Endothelial cell (in vitro differentiated cells): ENCODE measurements at regions not wholly inside any gene's neighbourhood (a gene's known extent, or its start where the extent isn't known, plus 50 kb on each side); places are given as distances from the start of the nearest gene placed in this dataset.

Source experiments
- DNase-seq: peaks from one replicate; pipeline ENCODE4 v3.0.0; 2021; ENCODE audit warnings: low spot score
- H3K27ac Mint-ChIP-seq: one replicate; pipeline ENCODE4 v1.8.0; 2021; ENCODE audit warnings: mixed read lengths, inconsistent platforms; ENCODE audit not compliant: unreplicated experiment
- H3K27me3 Mint-ChIP-seq: one replicate; pipeline ENCODE4 v1.8.0; 2021; ENCODE audit warnings: mild to moderate bottlenecking, moderate library complexity, mixed read lengths, inconsistent platforms; ENCODE audit not compliant: unreplicated experiment
- H3K36me3 Mint-ChIP-seq: one replicate; pipeline ENCODE4 v1.8.0; 2021; ENCODE audit warnings: mild to moderate bottlenecking, low read depth, mixed read lengths, inconsistent platforms; ENCODE audit not compliant: unreplicated experiment
- H3K4me1 Mint-ChIP-seq: one replicate; pipeline ENCODE4 v1.8.0; 2021; ENCODE audit warnings: mild to moderate bottlenecking, mixed read lengths, inconsistent platforms; ENCODE audit not compliant: unreplicated experiment
- H3K4me3 Mint-ChIP-seq: one replicate; pipeline ENCODE4 v1.8.0; 2021; ENCODE audit warnings: mild to moderate bottlenecking, mixed read lengths, inconsistent platforms; ENCODE audit not compliant: unreplicated experiment
- H3K9me3 Mint-ChIP-seq: one replicate; pipeline ENCODE4 v1.8.0; 2021; ENCODE audit warnings: mixed read lengths, inconsistent platforms; ENCODE audit not compliant: unreplicated experiment
- CTCF ChIP-seq: fragments of 200-600 bp; sonication (generic); IDR thresholded peaks from one replicate; pipeline ENCODE4 v1.5.0; 2021; ENCODE audit warnings: antibody characterized with exemption; ENCODE audit not compliant: unreplicated experiment

GRCh38 chr11:103581760-103582159 lies 454.7 kb upstream of the DDI1 start:
- Mint-ChIP-seq H3K27ac (no peak overlapping the region), H3K9me3 (no peaks in the 10 kb centered on the region), H3K27me3 (peaks cover 2% of the 10 kb centered on the region), H3K4me3 (no peak overlapping the region), H3K36me3 (no peaks in the 10 kb centered on the region), H3K4me1 (peaks cover under 1% of the 10 kb centered on the region)
- no peak for DNase-seq
- TF ChIP-seq CTCF, result no peak

- Mint-ChIP-seq H3K4me3 (no peak overlapping the region), H3K4me1 (peaks cover 2% of the 10 kb centered on the region), H3K36me3 (no peaks in the 10 kb centered on the region), H3K27ac (no peak overlapping the region), H3K27me3 (peaks cover 2% of the 10 kb centered on the region), H3K9me3 (no peaks in the 10 kb centered on the region)
- no peak for TF ChIP-seq CTCF
- no peak for DNase-seq
Measured at GRCh38 chr11:103582351-103582909, 454.0 kb upstream of the DDI1 start.

- Mint-ChIP-seq H3K4me1 (peaks cover 11% of the 10 kb centered on the region), H3K36me3 (no peaks in the 10 kb centered on the region), H3K27me3 (peaks cover 2% of the 10 kb centered on the region), H3K9me3 (no peaks in the 10 kb centered on the region), H3K4me3 (no peak overlapping the region), H3K27ac (no peak overlapping the region)
- TF ChIP-seq CTCF, result no peak
- no peak for DNase-seq
Measured at GRCh38 chr11:103584021-103584420, 452.4 kb upstream of the DDI1 start.

GRCh38 chr11:103584720-103585119 lies 451.7 kb upstream of the DDI1 start:
- Mint-ChIP-seq H3K27me3 (peaks cover 2% of the 10 kb centered on the region), H3K27ac (no peak overlapping the region)
- TF ChIP-seq CTCF, result no peak

GRCh38 chr11:103585401-103585800 lies 451.0 kb upstream of the DDI1 start:
- H3K27ac Mint-ChIP-seq, result no peak overlapping the region
- H3K27me3 Mint-ChIP-seq, result no peaks in the 10 kb centered on the region
- TF ChIP-seq CTCF, result no peak
- H3K4me3 Mint-ChIP-seq, result no peak overlapping the region
- DNase-seq, result no peak
- peaks cover 11% of the 10 kb centered on the region for H3K4me1 Mint-ChIP-seq
- no peaks in the 10 kb centered on the region for H3K36me3 Mint-ChIP-seq
- no peaks in the 10 kb centered on the region for H3K9me3 Mint-ChIP-seq

More at GRCh38 chr11:103584720-103585119, 451.7 kb upstream of the DDI1 start:
- Mint-ChIP-seq H3K9me3 (no peaks in the 10 kb centered on the region), H3K36me3 (no peaks in the 10 kb centered on the region), H3K4me1 (peaks cover 11% of the 10 kb centered on the region), H3K4me3 (no peak overlapping the region)
- DNase-seq, result no peak
